ENCODE measurements at regions not wholly inside any gene's neighbourhood (a gene's known extent, or its start where the extent isn't known, plus 50 kb on each side); places are given as distances from the start of the nearest gene placed in this dataset.

GRCh38 chr1:227472772-227473171, 90.6 kb upstream of the ZNF678 start:
- no peak for ATAC-seq
- H3K9me3 ChIP-seq: no peaks in the 10 kb centered on the region
- intact Hi-C loops (cut with DNase I): no loop called here
- H3K27me3 ChIP-seq (ENCODE audit: insufficient read depth in 3 of 3, low read length in 2 of 3): peaks cover 0 to 28% (median 0%) of the 10 kb centered on the region in 3 donors
- H3K36me3 ChIP-seq (ENCODE audit: insufficient read depth in 1 of 2, low read depth in 1 of 2): no peaks in the 10 kb centered on the region
- WGBS, 3 donors: 87 to 90% (median 89%) methylated on average over 1 of the region's 1 CpG
- no peak for TF ChIP-seq CTCF (IDR thresholded peaks at IDR 0.05)
- H3K4me1 ChIP-seq: no peaks in the 10 kb centered on the region
- DNase-seq: no peak
- no peak overlapping the region for H3K27ac ChIP-seq
- H3K4me3 ChIP-seq: no peak overlapping the region

GRCh38 chr1:227470688-227471087, 92.7 kb upstream of the ZNF678 start:
- Histone ChIP-seq H3K27ac (no peak overlapping the region), H3K36me3 (ENCODE audit: insufficient read depth in 1 of 2, low read depth in 1 of 2) (no peaks in the 10 kb centered on the region), H3K4me3 (no peak overlapping the region), H3K4me1 (no peaks in the 10 kb centered on the region), H3K9me3 (no peaks in the 10 kb centered on the region), H3K27me3 (ENCODE audit: insufficient read depth in 3 of 3, low read length in 2 of 3) (peaks cover 0 to 25% (median 0%) of the 10 kb centered on the region in 3 donors)
- WGBS, 3 donors: 88 to 100% (median 93%) methylated on average over 2 of the region's 2 CpGs
- DNase-seq (no peak), ATAC-seq (no peak)
- no peak for TF ChIP-seq CTCF (IDR thresholded peaks at IDR 0.05)
- intact Hi-C loops (cut with DNase I): no loop called here

GRCh38 chr1:227469708-227470107, 93.6 kb upstream of the ZNF678 start:
- Histone ChIP-seq H3K27me3 (ENCODE audit: insufficient read depth in 3 of 3, low read length in 2 of 3) (peaks cover 0 to 22% (median 0%) of the 10 kb centered on the region in 3 donors), H3K36me3 (ENCODE audit: insufficient read depth in 1 of 2, low read depth in 1 of 2) (no peaks in the 10 kb centered on the region), H3K4me3 (no peak overlapping the region), H3K4me1 (no peaks in the 10 kb centered on the region), H3K9me3 (no peaks in the 10 kb centered on the region), H3K27ac (no peak overlapping the region)
- whole genome bisulfite sequencing, 3 donors: 53 to 58% (median 56%) methylated on average over 3 of the region's 3 CpGs
- ATAC-seq: no peak
- no peak for DNase-seq
- intact Hi-C loops (cut with DNase I): no loop called here
- TF ChIP-seq CTCF (IDR thresholded peaks at IDR 0.05): no peak

- DNase-seq: no peak
- H3K9me3 ChIP-seq: no peaks in the 10 kb centered on the region
- H3K4me1 ChIP-seq: no peaks in the 10 kb centered on the region
- H3K27ac ChIP-seq: no peak overlapping the region
- WGBS, 3 donors: 79 to 96% (median 88%) methylated on average over 5 of the region's 5 CpGs
- H3K36me3 ChIP-seq (ENCODE audit: insufficient read depth in 1 of 2, low read depth in 1 of 2): no peaks in the 10 kb centered on the region
- H3K4me3 ChIP-seq: no peak overlapping the region
- no peak for ATAC-seq
- TF ChIP-seq CTCF (IDR thresholded peaks at IDR 0.05): no peak
- peaks cover 0 to 6% (median 0%) of the 10 kb centered on the region in 3 donors for H3K27me3 ChIP-seq (ENCODE audit: insufficient read depth in 3 of 3, low read length in 2 of 3)
- intact Hi-C loops (cut with DNase I): no loop called here
Observed at GRCh38 chr1:227466039-227466645, 97.2 kb upstream of the ZNF678 start.

- ATAC-seq (no peak), DNase-seq (no peak)
- no peak for TF ChIP-seq CTCF (IDR thresholded peaks at IDR 0.05)
- intact Hi-C loops (cut with DNase I): no loop called here
- H3K4me3 ChIP-seq: no peak overlapping the region
- WGBS, 3 donors: 79 to 81% (median 80%) methylated on average over 7 of the region's 7 CpGs
- H3K4me1 ChIP-seq: no peaks in the 10 kb centered on the region
- H3K36me3 ChIP-seq (ENCODE audit: insufficient read depth in 1 of 2, low read depth in 1 of 2): no peaks in the 10 kb centered on the region
- H3K27me3 ChIP-seq (ENCODE audit: insufficient read depth in 3 of 3, low read length in 2 of 3): peaks cover 0 to 6% (median 0%) of the 10 kb centered on the region in 3 donors
- H3K9me3 ChIP-seq: no peaks in the 10 kb centered on the region
- no peak overlapping the region for H3K27ac ChIP-seq
Observed at GRCh38 chr1:227465256-227465655, 98.1 kb upstream of the ZNF678 start.

Data from psoas muscle (tissue), 7 donors.